Hepatic stellate cell (primary cell): ENCODE measurements at regions not wholly inside any gene's neighbourhood (a gene's known extent, or its start where the extent isn't known, plus 50 kb on each side); places are given as distances from the start of the nearest gene placed in this dataset.
"Not testable (repeated sequence)": the region's sequence is repeated elsewhere in the genome, so short reads cannot be mapped to it uniquely, and the experiment has no call there.

Experiments
- DNase-seq: peaks from one replicate; pipeline ENCODE4 v3.0.0; 2011; ENCODE audit warnings: low spot score

GRCh38 chr2:34815052-34815741, 1216.1 kb upstream of the FAM98A start:
- no peak for DNase-seq

GRCh38 chr2:34810456-34810855, 1211.4 kb upstream of the FAM98A start:
- DNase-seq = no peak

GRCh38 chr2:34808426-34808825, 1209.3 kb upstream of the FAM98A start:
- no peak for DNase-seq

- no peak for DNase-seq
Measured at GRCh38 chr2:34806891-34807290, 1207.8 kb upstream of the FAM98A start.

- DNase-seq = no peak
Measured at GRCh38 chr2:34806396-34806795, 1207.3 kb upstream of the FAM98A start.

- DNase-seq = no peak
Measured at GRCh38 chr2:34799556-34799955, 1200.5 kb upstream of the FAM98A start.

- not testable (repeated sequence) for DNase-seq
Measured at GRCh38 chr2:34795586-34795985, 1196.5 kb upstream of the FAM98A start.

GRCh38 chr2:34789169-34789568, 1190.1 kb upstream of the FAM98A start:
- DNase-seq = no peak

- DNase-seq = no peak
Measured at GRCh38 chr2:34787341-34787740, 1188.2 kb upstream of the FAM98A start.

- no peak for DNase-seq
Measured at GRCh38 chr2:34785206-34785785, 1186.2 kb upstream of the FAM98A start.

GRCh38 chr2:34784701-34785100, 1185.6 kb upstream of the FAM98A start:
- DNase-seq = no peak

GRCh38 chr2:34750742-34751141, 1151.6 kb upstream of the FAM98A start:
- DNase-seq = not testable (repeated sequence)

- DNase-seq = no peak
Measured at GRCh38 chr2:34747643-34748042, 1148.5 kb upstream of the FAM98A start.

- no peak for DNase-seq
Measured at GRCh38 chr2:34738691-34739090, 1139.6 kb upstream of the FAM98A start.

- no peak for DNase-seq
Measured at GRCh38 chr2:34737146-34737545, 1138.0 kb upstream of the FAM98A start.

- no peak for DNase-seq
Measured at GRCh38 chr2:34736482-34736881, 1137.4 kb upstream of the FAM98A start.

- no peak for DNase-seq
Measured at GRCh38 chr2:34734662-34735061, 1135.6 kb upstream of the FAM98A start.

- DNase-seq = no peak
Measured at GRCh38 chr2:34734042-34734441, 1134.9 kb upstream of the FAM98A start.

GRCh38 chr2:34731292-34731691, 1132.2 kb upstream of the FAM98A start:
- no peak for DNase-seq

- no peak for DNase-seq
Measured at GRCh38 chr2:34729845-34730244, 1130.7 kb upstream of the FAM98A start.

- DNase-seq = no peak
Measured at GRCh38 chr2:34724107-34724506, 1125.0 kb upstream of the FAM98A start.

- no peak for DNase-seq
Measured at GRCh38 chr2:34723683-34724082, 1124.6 kb upstream of the FAM98A start.

- no peak for DNase-seq
Measured at GRCh38 chr2:34719206-34719605, 1120.1 kb upstream of the FAM98A start.
